GM21360 (cell line): ENCODE measurements at regions not wholly inside any gene's neighbourhood (a gene's known extent, or its start where the extent isn't known, plus 50 kb on each side); places are given as distances from the start of the nearest gene placed in this dataset.

ENCODE experiments used
- ATAC-seq: cut with Tn5 transposase; IDR thresholded peaks from one replicate; pipeline ENCODE4 v1.9.1; 2021; ENCODE audit warnings: mild to moderate bottlenecking, moderate library complexity; ENCODE audit not compliant: unreplicated experiment

DNA sequence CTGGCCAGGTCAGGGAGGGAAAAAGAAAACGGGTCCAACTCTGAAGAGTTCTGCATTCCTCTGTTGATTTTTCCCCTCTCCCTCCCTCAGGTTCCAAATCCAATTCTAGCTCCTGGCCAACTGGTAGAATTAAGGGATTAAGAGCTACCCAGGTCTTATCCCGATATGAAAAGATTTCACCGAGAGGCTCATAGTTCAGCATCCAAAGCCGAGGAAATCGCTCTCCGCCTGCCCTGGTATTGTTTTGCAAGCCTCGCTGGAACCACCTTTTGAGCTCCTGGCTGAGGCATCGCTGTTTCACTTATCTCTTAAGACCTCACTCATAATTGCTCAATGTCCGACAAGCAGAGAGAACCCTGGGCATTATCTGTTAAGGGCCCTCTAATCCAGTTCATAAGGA is 180.4 kb downstream of the URI1 start:
- no peak for ATAC-seq

DNA sequence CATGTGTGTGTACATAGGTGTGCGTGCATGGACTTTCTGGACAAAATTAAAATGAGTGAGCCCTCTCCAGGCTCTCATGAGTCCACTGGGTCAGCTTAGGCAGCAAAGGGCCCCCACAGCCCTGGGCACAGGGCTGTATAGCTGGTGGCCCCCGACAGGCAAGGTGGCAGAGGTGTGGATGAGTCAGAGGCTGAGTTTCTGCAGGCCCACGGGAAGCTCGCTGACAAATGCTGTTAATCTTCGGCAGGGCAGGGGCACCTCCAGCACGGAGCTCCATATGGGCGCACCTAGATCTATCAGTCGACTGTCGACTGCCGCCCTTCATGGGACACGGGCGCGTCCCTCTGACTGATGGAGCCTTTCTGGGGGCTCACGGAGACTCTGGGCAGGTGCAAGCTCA is 181.1 kb downstream of the URI1 start:
- ATAC-seq: no peak

DNA sequence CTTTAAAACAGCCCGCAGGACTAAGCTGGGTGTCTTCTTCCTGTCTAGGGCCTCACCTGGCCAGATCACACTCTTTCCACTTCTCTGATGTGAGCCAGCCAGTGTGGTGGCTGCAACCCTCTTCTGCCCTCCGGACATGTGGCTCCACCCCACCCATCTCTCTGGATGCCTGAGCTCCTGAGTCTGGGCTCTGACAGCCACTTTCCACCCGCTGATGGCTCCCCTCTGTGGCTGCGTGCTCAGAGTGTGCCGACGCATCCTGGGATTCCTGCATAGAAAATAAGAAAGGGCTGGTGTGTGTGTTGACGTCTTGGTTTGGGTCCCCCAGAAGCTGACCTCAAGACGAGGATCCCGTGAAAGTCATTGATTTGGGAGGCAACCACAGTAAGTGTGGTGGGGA is 181.6 kb downstream of the URI1 start:
- no peak for ATAC-seq

DNA sequence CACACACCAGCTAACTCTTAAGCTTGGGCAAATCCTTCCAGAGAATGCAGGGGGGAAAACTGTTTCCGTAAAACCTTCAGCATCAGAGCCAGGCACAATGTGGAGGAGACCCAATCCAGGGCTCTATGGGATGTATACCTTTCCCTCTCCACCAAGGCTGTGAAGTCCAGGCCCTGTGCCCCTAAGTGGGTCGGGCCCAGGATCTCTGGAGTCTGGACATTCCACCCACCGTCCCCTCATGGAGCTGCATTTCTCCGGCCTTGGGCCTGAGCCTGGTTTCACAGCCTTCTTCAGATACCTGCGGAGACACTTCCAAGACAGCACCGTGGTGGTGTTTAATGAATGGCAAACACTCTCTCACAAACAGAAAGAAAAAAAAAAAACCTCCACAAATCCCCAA is 186.2 kb downstream of the URI1 start:
- no peak for ATAC-seq

DNA sequence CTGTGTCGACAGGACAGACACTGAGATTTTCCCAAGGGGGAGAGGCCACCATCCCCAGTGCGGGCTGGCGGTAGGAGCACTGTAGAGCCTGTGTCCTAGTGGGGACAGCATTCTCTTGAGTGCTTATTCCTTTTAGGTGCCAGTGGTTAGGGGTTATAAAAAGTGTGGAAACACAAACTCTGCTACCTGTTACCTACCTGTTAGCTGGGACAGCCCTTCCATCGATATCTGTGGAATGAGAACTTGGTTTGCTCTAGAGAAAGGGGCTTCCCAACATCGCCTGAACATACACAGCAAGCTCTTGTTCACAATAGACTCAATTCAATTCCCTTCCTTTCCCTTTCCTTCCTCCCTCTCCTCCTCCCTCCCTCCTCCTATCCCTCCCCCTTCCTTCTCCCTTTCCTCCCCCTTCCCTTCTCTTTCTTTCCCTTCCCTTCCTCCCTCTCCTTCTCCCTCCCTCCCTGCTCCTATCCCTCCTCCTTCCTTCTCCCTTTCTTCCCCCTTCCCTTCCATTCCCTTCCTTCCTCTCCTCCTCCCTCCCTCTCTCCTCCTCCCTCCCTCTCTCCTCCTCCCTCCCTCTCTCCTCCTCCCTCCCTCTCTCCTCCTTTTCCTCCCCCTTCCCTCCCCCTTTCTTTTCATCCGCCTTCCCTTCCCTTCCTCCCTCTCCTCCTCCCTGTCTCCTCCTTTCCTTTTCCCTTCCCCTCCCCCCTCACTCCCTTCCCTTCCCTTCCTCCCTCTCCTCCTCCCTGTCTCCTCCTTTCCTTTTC is 188.5 kb downstream of the URI1 start:
- no peak for ATAC-seq

DNA sequence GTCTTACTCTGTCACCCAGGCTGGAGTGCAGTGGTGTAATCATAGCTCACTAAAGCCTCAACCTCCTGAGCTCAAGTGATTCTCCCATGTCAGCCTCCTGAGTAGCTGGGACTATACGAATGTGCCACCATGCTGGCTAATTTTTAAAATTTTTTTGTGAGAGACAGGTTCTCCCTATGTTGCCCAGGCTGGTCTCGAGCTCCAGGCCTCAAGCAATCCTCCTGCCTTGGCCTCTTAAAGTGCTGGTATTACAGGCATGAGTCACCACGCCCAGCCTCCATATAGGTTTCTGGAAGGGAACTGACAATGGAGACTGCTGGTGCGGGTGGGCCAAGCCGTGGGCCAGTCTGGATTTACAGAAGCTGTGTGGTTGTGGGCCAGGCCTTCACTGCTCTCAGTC is 189.2 kb downstream of the URI1 start:
- ATAC-seq: no peak

DNA sequence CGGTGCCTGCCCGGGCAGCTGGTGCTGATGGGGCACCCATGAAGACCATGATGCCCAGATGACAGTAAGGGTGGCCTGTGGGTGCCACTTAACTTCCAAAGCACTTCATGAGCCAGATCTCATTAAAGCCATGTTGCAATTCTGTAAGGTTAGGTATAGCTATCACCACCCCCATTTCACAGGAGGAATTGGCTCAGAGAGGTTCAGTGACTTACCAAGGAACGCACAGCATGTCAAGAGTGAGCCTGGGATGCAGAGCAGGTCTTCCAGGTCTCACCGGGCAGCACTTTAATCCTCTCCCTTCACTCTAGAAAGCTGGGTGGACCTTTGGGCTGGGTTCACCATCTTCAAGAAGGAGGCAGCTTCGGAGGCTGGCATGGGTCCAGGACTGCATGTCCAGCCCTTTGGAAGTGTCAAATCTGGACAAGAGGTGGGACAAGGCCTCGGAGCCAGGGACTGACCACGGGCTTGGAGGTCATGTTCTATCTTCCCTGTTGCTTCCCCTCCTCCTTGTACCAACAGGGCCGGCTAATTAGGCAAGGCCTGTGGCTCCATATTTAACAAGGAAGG is 189.8 kb downstream of the URI1 start:
- ATAC-seq: no peak

DNA sequence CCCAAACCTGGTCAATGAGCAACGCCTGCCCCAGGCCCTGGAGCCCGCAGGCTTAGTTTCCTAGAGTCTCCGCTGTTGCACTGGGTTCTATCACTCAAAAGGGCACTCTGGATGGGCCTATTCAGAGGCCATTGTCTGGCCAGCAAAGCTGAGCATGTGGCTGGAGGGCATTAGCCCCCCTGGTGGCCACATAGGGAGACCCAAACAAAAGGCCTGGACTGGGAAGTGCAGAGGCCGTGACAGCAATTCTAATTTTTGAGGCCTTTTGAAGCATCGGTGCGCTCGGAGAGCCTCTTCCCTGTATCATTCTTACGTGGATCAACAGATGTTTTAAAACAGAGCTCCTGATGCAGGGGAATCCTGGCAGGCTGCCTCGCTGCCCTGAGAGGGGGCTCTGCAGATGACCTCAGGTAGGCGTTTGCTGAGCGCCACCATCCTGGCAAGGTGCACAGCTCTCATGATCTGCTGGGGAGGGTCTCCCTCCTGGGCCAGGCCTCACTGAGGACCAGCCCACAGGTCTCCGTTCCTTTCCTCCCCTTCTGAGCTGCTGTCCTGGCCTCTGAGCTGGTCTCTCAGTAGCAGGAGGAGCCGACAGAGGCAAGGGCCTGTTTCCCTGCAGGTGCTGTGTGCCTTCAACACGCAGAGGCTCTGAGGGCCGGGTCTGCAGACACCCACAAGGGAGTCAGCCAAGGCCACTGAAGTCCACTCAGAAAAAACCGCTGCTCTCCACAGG is 190.5 kb downstream of the URI1 start:
- no peak for ATAC-seq

DNA sequence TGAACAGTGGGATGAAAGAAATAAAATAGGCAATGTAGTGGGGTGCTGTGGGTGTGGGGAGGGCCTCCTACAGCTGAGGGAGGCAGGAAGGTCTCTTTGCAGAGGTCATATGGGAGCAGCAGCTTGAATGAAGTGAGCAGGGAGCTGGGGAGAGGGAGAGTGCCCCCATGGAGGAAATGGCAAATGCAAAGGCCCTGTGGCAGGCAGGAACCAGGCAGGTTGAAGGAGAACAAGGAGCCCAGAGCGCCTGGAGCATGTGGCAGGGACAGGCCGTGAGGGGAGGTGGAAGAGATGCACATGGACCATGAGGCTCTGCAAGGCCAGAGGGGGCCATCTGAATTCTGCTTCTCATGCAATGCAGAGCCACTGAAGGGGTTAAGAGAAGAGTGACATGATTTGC is 191.8 kb downstream of the URI1 start:
- ATAC-seq: no peak

DNA sequence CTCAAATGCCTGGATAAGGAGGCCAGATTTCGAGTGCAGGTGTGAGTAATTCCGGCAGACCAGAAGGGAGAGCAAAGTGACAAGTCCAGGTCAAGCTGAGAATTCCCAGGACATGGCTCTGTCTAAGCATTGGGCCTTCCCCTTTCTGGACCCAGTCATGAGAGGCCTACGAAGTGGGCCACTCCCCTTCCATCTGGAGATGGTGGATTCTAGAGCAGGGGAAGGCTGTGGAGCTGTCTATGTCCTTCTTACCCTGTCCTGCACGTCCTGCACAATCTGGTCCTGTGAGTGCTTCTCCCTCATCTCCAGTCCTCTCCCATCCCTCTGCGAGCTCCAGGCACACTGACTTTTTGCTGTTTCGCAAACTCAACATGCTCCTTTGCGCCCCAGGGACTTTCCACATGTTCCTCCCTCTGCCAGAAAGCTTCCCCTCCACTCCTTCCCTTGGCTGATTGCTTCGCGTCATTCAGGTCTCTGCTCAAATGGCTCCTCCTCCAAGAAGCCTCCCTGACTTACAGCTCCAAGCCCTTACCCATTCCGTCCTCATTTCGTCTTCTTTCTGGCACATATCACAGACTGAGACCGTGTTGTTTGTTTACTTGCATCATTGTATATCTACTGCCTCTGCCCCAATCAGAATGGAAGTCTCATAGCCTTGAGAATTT is 193.2 kb downstream of the URI1 start:
- ATAC-seq: no peak

DNA sequence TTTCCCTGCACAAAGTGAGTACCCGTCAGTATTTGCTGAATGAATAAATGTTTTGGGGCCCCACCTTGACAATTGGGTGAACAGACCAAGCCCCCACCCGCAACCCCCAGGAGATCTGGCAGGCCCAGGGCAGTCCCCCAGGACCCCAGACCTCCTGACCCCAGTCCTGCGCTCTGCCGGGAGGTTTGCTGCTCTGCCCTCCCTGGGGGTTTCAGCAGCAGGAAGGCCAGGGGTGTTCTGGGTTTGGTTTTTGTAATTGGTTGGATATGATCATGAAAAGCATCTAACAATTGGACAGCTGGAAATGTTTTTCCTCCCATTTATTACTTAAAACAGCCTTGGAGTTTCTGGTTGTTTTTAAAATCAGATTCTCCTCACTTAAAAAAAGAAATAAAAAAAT is 193.8 kb downstream of the URI1 start:
- ATAC-seq: no peak

DNA sequence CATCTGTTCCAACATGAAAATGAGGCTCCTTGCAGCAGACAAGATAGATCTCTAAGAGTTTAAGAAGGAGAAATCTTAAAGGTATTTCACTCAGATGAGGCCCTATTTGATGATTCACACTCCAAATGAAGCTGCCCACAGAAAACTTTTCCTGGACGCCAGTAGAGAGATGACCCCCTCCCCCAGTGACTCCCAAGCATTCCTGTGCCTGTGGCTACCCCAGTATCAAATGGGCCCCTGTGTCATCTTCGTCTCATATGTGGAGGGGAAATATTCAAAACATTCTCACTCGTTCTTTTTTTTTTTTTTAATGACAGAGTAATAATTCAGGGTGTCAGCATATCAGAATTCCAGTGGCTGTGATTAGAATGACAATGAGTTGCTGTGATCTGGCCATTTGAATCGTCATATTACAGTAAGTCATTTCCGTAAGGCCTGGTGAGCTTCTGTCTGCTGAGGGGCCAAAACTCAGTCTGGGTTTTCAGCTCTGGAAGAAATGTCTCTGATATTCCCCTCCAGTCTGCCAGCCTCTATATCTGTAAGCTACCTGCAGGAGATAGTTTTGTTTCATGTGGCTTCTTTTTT is 194.7 kb downstream of the URI1 start:
- no peak for ATAC-seq

DNA sequence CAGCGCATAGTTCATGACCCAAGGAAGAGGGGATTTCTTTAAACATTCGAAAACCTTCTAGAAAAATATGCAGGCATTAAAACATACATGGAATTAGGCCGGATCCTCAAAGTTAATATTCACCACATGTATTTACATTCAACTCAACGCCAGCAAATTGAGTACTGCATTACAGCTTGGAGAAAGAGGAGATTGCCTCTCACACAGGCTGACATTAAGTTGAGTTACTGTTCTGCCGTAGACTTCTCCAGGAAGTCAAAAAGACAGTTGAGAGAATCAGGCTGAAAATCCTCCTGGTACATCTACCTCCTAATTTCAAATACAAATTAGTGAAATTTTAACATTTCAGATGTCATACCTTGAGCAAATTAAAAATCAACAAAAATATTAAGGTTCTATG is 195.7 kb downstream of the URI1 start:
- ATAC-seq: no peak

DNA sequence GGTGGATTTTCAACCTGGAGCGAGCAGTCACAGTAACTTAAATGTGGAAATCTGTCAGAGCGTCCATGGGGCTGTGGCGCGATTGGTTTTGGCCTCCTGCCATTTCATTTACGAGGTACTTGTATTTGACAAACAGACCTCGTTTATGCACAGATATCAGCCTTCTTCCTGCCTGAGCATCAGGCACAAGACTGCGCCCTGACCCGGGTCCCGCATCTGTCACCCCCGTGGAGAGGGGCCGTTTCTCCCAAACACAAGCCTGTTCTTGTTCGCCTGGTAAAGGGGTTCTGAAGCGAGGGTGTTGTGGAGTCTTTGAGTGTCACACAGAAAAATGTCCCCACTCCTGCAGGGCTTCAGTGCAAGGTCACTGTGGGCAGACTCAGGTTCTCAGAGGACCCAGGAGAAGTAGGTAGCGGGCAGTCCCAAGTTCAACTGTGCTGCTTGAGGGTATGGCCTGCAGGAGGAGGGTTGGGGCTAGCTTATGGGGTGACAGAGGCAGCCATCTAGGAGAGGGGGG is 202.3 kb downstream of the URI1 start:
- no peak for ATAC-seq

DNA sequence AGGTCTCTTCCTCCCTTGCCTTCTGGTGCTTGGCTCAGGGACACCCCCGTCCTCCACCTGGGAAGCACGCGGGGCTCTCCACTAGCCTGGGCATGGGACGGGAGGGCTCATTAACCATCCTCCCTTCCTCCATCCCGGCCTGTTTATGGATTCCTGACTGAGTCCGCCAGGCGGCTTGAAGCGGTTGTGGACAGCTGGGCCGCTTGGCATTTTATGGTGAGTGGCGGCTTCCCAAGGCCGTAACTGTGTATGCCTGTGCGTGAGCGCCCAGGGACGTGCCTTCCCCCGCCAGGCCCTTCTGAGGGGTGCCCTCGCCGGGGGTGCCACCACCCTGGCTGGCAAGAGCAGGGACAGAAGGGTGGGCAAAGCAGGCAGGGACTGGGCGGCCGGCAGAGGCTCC is 202.8 kb downstream of the URI1 start:
- ATAC-seq: no peak

DNA sequence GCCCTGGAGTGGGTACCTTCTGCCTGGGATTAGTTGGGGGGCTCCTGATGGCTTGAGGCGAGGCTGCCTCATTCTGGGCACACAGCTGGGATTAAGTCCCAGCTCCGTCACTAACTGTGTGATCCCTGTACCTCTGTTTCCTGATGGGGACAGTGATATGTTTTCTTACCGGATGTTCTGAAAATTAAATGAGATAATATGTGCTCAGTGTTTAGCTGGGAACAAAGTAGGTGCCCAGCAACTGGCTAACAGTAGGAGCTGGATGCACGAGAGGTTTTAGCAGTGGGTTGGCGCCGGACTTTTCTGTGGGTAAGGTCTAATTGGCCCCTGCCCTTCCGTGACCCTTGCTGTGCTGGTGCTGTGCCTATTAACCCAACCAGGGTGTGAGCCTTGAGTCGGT is 203.4 kb downstream of the URI1 start:
- no peak for ATAC-seq

DNA sequence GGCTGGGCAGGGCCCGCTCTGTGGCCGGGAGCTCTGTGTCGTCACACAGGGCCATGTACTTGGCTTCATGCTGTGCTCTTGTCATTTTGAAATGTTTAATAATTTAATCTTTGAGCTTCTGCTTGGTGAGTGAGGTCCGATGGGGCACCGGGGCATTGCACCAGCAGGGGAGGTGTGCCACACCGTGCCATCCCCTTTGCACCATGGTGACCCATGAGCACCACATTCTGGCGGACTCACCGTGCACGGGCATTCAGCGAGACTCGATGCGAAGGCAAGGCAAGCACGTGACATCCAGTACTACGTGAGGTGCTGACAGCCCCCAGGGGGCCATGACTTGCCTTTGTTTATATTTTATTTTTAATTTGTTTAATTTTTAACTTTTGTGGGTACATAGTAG is 204.3 kb downstream of the URI1 start:
- ATAC-seq: no peak

DNA sequence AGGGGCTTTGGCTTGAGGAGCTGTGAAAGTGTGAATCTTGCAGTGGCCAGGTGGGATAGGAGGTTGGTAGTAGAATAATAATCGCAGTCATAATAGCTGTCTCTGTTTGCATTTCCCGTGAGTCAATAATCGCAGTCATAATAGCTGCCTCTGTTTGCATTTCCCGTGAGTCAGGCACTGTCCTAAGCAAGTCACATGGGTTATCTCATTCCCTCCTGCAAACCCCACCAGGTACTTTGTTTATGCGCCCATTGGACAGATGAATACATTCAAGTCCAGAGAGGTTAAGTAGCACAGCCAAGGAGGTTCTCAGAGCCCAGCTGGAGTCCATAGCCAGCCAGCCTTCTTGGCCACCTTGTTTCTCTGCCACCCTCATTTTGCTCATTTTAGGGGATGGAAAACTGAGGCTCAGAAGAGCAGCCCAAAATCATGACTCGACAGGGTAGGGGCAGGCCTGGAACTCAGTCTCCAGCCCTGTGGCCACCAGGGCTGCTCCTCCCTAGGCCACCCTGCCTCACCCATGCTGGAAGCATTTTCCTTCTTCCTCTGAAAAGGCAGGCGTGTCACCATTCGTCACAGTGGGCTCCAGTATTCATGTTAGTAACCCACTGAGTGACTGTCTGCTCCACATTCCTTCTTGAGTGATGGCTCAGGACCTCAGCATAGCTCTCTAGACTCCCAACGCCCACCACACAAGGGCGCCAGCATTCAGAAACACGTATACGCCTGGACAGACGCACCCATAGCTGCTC is 206.2 kb downstream of the URI1 start:
- no peak for ATAC-seq

DNA sequence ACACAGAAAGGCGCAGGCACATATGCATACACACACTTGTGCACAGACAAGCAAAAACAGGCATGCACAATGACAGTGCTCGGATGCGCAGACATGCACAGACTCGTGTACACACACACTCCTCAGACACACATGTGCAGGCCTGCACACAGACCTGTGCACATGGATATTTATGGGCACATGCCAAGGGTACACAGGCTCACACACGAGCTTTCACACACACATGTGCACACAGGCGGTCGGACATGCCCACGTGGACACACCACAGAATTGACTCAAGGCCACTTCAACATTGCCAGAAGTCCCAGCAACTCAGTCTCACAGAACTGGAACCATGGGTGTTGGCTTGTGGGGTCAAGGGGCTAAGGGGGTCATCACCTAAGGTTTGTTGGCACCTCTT is 206.8 kb downstream of the URI1 start:
- no peak for ATAC-seq

DNA sequence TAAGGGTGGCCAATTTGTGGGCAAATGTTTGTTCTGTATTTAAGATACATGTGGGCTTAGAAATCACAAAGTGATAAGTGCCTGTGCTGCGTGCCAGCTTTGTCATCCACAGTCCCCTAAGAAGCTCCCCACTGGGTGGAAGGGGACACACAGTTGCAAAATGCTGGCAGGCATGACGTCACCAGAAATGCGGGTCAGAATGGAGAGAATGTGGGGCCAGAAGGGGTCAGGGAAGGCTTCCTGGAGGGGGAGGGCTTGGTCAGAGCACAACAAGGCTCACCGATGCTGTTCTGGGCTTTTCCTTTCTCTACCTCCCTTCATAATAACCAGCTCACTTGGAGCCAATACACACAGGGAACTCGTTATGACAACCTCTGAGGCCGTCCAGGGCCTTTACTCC is 207.3 kb downstream of the URI1 start:
- no peak for ATAC-seq

DNA sequence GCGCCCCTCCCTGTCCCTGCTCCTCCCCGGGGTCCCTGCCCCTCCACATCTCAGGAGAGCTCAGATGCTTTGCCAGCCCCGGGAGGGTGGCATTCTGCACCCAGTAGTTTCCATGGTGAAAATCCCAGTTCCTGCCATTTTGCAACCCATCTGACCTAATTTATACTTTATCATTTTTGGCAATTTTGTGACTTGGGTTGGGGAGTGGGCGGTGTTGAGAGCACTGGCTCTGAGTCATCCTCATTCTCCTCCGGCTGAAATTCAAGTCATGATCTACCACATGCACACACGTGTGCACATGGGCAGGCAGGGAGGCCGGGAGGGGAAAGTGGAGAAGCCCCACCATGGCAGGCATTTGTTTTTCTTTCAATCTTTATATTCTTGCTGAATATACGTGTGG is 208.6 kb downstream of the URI1 start:
- ATAC-seq: no peak
